ENCODE measurements at regions not wholly inside any gene's neighbourhood (a gene's known extent, or its start where the extent isn't known, plus 50 kb on each side); places are given as distances from the start of the nearest gene placed in this dataset.

DNA sequence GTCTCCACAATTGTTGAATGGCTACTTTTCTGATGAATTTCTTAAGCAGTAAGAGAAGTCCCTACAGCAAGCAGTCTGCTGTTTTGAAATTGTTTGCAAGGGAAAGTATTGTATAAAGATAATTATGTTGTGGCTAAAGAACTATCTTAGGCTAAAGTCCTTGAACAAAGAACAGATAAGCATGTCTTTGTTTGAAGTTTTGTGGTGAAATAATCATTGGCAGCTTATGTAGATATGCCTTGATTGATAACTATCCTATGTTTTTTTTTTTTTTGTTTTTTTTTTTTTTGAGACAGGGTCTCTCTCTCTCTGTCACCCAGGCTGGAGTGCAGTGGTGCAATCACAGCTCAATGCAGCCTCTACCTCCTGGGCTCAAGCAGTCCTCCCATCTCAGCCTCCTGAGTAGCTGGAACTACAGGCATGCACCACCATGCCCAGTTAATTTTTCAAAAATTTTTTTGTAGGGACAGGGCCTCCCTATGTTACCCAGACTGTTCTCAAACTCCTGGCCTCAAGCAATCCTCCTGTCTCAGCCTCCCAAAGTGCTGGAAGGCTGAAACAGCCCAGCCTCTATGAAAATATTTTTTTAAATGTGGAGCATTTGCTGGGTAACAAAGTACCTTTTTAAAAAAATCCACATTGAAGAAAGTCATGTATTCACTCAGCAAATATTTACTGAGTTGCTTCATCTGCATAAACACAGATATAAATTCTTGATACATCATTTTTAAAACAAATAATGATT lies 80.8 kb downstream of the LLPH start:
- POLR2A ChIA-PET = no interaction called here
- Histone ChIP-seq H3K27me3 (ENCODE audit: control insufficient read depth, insufficient read depth, low read length) (no peaks in the 10 kb centered on the region), H3K36me3 (ENCODE audit: control insufficient read depth, insufficient read depth, low read length) (no peaks in the 10 kb centered on the region), H3K27ac (ENCODE audit: low read length) (no peak overlapping the region), H3K4me1 (ENCODE audit: control insufficient read depth, insufficient read depth, low read length) (no peaks in the 10 kb centered on the region), H3K4me3 (ENCODE audit: low read depth in 2 of 2, low read length in 2 of 2) (no peak overlapping the region), H3K9me3 (ENCODE audit: control insufficient read depth, insufficient read depth, low read depth, low read length) (no peaks in the 10 kb centered on the region)
- CTCF ChIA-PET = no interaction called here
- ATAC-seq (no peak), DNase-seq (ENCODE audit: low read depth, low spot score) (no peak)
- intact Hi-C loops (cut with micrococcal nuclease; ENCODE audit: unreplicated experiment) (no loop called here), in situ Hi-C loops (cut with HindIII; ENCODE audit: low pct_unique_long_range_greater_than_20kb, low sequenced_read_pairs) (no loop called here)
- TF ChIP-seq TCF7L2 (IDR thresholded peaks at IDR 0.05; ENCODE audit: low read depth, low read length) (no peak), SIN3A (IDR thresholded peaks at IDR 0.05; ENCODE audit: borderline replicate concordance, insufficient read depth, low read depth, low read length) (no peak), POLR2AphosphoS5 (IDR thresholded peaks at IDR 0.05; ENCODE audit: low read depth, low read length) (no peak)
- TF ChIP-seq, protein P1, sequence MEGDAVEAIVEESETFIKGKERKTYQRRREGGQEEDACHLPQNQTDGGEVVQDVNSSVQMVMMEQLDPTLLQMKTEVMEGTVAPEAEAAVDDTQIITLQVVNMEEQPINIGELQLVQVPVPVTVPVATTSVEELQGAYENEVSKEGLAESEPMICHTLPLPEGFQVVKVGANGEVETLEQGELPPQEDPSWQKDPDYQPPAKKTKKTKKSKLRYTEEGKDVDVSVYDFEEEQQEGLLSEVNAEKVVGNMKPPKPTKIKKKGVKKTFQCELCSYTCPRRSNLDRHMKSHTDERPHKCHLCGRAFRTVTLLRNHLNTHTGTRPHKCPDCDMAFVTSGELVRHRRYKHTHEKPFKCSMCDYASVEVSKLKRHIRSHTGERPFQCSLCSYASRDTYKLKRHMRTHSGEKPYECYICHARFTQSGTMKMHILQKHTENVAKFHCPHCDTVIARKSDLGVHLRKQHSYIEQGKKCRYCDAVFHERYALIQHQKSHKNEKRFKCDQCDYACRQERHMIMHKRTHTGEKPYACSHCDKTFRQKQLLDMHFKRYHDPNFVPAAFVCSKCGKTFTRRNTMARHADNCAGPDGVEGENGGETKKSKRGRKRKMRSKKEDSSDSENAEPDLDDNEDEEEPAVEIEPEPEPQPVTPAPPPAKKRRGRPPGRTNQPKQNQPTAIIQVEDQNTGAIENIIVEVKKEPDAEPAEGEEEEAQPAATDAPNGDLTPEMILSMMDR (IDR thresholded peaks at IDR 0.05) = no peak
- TF ChIP-seq, protein P2, sequence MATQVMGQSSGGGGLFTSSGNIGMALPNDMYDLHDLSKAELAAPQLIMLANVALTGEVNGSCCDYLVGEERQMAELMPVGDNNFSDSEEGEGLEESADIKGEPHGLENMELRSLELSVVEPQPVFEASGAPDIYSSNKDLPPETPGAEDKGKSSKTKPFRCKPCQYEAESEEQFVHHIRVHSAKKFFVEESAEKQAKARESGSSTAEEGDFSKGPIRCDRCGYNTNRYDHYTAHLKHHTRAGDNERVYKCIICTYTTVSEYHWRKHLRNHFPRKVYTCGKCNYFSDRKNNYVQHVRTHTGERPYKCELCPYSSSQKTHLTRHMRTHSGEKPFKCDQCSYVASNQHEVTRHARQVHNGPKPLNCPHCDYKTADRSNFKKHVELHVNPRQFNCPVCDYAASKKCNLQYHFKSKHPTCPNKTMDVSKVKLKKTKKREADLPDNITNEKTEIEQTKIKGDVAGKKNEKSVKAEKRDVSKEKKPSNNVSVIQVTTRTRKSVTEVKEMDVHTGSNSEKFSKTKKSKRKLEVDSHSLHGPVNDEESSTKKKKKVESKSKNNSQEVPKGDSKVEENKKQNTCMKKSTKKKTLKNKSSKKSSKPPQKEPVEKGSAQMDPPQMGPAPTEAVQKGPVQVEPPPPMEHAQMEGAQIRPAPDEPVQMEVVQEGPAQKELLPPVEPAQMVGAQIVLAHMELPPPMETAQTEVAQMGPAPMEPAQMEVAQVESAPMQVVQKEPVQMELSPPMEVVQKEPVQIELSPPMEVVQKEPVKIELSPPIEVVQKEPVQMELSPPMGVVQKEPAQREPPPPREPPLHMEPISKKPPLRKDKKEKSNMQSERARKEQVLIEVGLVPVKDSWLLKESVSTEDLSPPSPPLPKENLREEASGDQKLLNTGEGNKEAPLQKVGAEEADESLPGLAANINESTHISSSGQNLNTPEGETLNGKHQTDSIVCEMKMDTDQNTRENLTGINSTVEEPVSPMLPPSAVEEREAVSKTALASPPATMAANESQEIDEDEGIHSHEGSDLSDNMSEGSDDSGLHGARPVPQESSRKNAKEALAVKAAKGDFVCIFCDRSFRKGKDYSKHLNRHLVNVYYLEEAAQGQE (IDR thresholded peaks at IDR 0.05; ENCODE audit: insufficient read depth in 1 of 2, low read depth in 2 of 2, low read length in 1 of 2) = no peak
- no TSS peak for BruUV-seq (replicated peaks)

DNA sequence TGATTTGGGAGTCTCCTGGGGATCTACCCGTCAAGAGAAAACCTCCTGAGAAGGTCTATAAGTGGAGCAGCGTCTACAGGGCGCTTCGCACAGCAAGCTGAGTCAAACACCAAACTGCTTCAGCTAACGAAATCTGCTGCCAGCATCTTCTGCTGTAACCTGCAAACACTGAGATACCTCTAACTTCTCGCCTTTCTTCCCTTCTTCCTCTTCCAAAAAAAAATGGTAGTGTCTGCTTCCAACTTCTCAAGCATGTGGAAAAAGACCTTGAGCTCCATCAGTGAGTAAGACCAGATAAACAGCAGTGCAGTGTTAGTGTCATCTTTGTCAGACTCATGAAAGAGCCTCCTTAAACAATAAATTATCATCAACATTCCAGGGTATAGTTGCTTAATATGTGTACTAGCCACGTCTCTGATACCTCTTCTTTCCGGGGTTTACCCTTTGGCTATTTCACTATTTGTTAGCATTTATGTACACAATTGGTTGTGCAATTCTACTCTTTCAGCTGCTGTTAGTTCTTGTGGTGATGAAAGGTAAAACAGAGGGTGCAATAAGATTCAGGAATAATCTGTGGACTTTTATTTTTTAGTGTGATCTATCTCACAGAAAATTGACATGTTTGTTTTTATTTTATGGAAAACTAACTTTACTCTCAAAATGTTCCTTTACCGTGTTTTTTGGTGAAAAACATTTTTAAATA lies 81.6 kb downstream of the LLPH start:
- no peak overlapping the region for H3K4me3 ChIP-seq (ENCODE audit: low read depth in 2 of 2, low read length in 2 of 2)
- no TSS peak for BruUV-seq (replicated peaks)
- no peaks in the 10 kb centered on the region for H3K36me3 ChIP-seq (ENCODE audit: control insufficient read depth, insufficient read depth, low read length)
- no peaks in the 10 kb centered on the region for H3K9me3 ChIP-seq (ENCODE audit: control insufficient read depth, insufficient read depth, low read depth, low read length)
- intact Hi-C loops (cut with micrococcal nuclease; ENCODE audit: unreplicated experiment) (no loop called here), in situ Hi-C loops (cut with HindIII; ENCODE audit: low pct_unique_long_range_greater_than_20kb, low sequenced_read_pairs) (no loop called here)
- ATAC-seq (no peak), DNase-seq (ENCODE audit: low read depth, low spot score) (no peak)
- no peaks in the 10 kb centered on the region for H3K27me3 ChIP-seq (ENCODE audit: control insufficient read depth, insufficient read depth, low read length)
- H3K4me1 ChIP-seq (ENCODE audit: control insufficient read depth, insufficient read depth, low read length) = no peaks in the 10 kb centered on the region
- TF ChIP-seq, protein P2 (IDR thresholded peaks at IDR 0.05; ENCODE audit: insufficient read depth in 1 of 2, low read depth in 2 of 2, low read length in 1 of 2) = no peak
- TF ChIP-seq, protein P1 (IDR thresholded peaks at IDR 0.05) = no peak
- no peak for TF ChIP-seq TCF7L2 (IDR thresholded peaks at IDR 0.05; ENCODE audit: low read depth, low read length)
- TF ChIP-seq POLR2AphosphoS5 (IDR thresholded peaks at IDR 0.05; ENCODE audit: low read depth, low read length) = no peak
- no peak for TF ChIP-seq SIN3A (IDR thresholded peaks at IDR 0.05; ENCODE audit: borderline replicate concordance, insufficient read depth, low read depth, low read length)
- CTCF ChIA-PET = no interaction called here
- POLR2A ChIA-PET = no interaction called here
- no peak overlapping the region for H3K27ac ChIP-seq (ENCODE audit: low read length)
